ENCODE measurements at regions not wholly inside any gene's neighbourhood (a gene's known extent, or its start where the extent isn't known, plus 50 kb on each side); places are given as distances from the start of the nearest gene placed in this dataset.

DNA sequence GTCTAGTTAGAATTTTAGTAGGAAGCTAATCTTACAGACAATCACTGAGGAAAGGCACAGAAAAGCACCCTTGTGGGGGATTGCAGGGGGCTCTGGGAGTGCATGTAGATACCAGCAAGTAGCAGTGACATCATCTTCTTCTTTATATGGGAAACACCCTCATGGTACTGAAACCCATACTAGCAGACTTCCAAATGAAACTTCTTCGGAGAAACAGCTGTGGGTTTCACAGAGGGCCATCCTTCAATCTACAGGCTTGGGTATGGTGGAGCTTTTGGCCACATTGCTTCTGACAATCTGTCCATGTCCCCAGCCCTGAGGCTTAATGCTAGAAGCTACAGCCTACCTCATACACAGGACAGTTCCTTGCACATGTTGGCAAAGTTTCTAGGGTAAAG is 165.2 kb upstream of the NFIB start:
- TF ChIP-seq FOS (IDR thresholded peaks at IDR 0.05; ENCODE audit: borderline replicate concordance, insufficient read depth, low read length) (no peak), MYC (IDR thresholded peaks at IDR 0.05; ENCODE audit: low read depth, low read length) (no peak), JUN (IDR thresholded peaks at IDR 0.05; ENCODE audit: borderline replicate concordance, insufficient read depth, insufficient read length, low read depth) (no peak), POLR2AphosphoS5 (IDR thresholded peaks at IDR 0.05; ENCODE audit: insufficient read depth, low read depth, low read length) (no peak), POLR2A (IDR thresholded peaks at IDR 0.05; ENCODE audit: low read depth, low read length) (no peak), GATA2 (IDR thresholded peaks at IDR 0.05; ENCODE audit: insufficient read depth, insufficient read length, low read depth, low read length) (no peak), EZH2 (IDR thresholded peaks at IDR 0.05; ENCODE audit: borderline replicate concordance, low read depth, low read length, severe bottlenecking) (no peak)
- TF ChIP-seq, protein P1, sequence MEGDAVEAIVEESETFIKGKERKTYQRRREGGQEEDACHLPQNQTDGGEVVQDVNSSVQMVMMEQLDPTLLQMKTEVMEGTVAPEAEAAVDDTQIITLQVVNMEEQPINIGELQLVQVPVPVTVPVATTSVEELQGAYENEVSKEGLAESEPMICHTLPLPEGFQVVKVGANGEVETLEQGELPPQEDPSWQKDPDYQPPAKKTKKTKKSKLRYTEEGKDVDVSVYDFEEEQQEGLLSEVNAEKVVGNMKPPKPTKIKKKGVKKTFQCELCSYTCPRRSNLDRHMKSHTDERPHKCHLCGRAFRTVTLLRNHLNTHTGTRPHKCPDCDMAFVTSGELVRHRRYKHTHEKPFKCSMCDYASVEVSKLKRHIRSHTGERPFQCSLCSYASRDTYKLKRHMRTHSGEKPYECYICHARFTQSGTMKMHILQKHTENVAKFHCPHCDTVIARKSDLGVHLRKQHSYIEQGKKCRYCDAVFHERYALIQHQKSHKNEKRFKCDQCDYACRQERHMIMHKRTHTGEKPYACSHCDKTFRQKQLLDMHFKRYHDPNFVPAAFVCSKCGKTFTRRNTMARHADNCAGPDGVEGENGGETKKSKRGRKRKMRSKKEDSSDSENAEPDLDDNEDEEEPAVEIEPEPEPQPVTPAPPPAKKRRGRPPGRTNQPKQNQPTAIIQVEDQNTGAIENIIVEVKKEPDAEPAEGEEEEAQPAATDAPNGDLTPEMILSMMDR (IDR thresholded peaks at IDR 0.05; ENCODE audit: extremely low read depth in 1 of 2, insufficient read depth in 1 of 2, low read depth in 1 of 2, low read length in 2 of 2) = no peak
- TF ChIP-seq, protein P2, sequence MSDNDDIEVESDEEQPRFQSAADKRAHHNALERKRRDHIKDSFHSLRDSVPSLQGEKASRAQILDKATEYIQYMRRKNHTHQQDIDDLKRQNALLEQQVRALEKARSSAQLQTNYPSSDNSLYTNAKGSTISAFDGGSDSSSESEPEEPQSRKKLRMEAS (IDR thresholded peaks at IDR 0.05; ENCODE audit: insufficient read depth, insufficient read length) = no peak
- Histone ChIP-seq H3K79me2 (ENCODE audit: control insufficient read depth, insufficient read depth, low read length) (no peaks in the 10 kb centered on the region), H3K27ac (ENCODE audit: insufficient read depth, low read depth, low read length) (no peak overlapping the region), H3K9ac (replicated peaks; ENCODE audit: extremely low read depth, insufficient read depth, low read length) (no peak overlapping the region), H3K4me1 (ENCODE audit: control insufficient read depth, extremely low read depth, insufficient read depth, low read length) (peaks cover 22% of the 10 kb centered on the region), H3K27me3 (ENCODE audit: control insufficient read depth in 2 of 2, insufficient read depth in 2 of 2, low read length in 2 of 2) (no peaks in the 10 kb centered on the region), H3K4me2 (ENCODE audit: insufficient read depth, low read length) (no peak overlapping the region), H3K9me3 (replicated peaks; ENCODE audit: control insufficient read depth, insufficient read depth, low read length) (no peaks in the 10 kb centered on the region), H2AFZ (ENCODE audit: low read depth, low read length) (no peak overlapping the region), H4K20me1 (replicated peaks; ENCODE audit: control insufficient read depth, extremely low read depth, insufficient read depth, low read length) (no peaks in the 10 kb centered on the region), H3K4me3 (replicated peaks in 1 of 3; ENCODE audit: insufficient read depth in 1 of 3, low read depth in 1 of 3, low read length in 3 of 3) (no peak overlapping the region), H3K9me1 (replicated peaks; ENCODE audit: control insufficient read depth, extremely low read depth, insufficient read depth, low read length) (no peaks in the 10 kb centered on the region), H3K36me3 (ENCODE audit: control insufficient read depth in 2 of 2, extremely low read depth in 1 of 2, insufficient read depth in 2 of 2, low read length in 2 of 2) (no peaks in the 10 kb centered on the region)
- intact Hi-C loops (cut with micrococcal nuclease) (no loop called here), dilution Hi-C loops (cut with MboI; ENCODE audit: extremely low pct_ligation_motif_present, low sequenced_read_pairs) (no loop called here)
- no TSS peak for BruUV-seq (replicated peaks)
- DNase-seq (ENCODE audit: low read depth, low spot score) (no peak), FAIRE-seq (no peak)
- ChIA-PET POLR2A (no interaction called here), CTCF (interaction anchor here (1.5 to 1.7 kb wide), 2 partner anchors 10 to 289 kb away, joined by 4 read pairs; no protein-coding TSS in a partner anchor)
